ENCODE measurements at regions not wholly inside any gene's neighbourhood (a gene's known extent, or its start where the extent isn't known, plus 50 kb on each side); places are given as distances from the start of the nearest gene placed in this dataset.

DNA sequence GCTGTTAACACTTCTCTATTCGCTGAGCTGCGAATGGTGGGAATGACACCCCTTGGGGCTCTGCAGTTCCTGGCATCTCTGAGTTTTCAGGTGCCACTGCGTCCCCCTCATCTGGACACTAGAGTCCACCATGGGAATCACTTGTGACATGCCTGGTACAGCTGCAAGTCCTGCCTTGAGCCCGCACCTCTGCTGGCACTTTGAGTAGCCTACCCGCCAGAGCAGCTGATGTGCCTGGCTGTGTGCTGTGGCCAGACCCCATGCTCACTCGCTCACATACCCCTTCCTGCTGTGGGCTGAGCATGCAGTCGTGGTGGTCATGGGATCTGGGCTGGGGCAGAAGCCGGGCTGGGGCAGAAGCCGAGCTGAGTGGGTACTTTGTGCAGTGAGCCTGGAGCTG lies 117.6 kb downstream of the RND3 start:
- no peak for DNase-seq
- H3K4me3 ChIP-seq: no peak overlapping the region
- intact Hi-C loops (cut with DNase I; ENCODE audit: low total_unique reads): no loop called here
- H3K27ac ChIP-seq: no peak overlapping the region
- 73 to 87% methylated on average over 6 to 9 of the region's 9 CpGs for WGBS, 2 donors
- H3K4me1 ChIP-seq: no peaks in the 10 kb centered on the region
- H3K36me3 ChIP-seq (ENCODE audit: low read depth, missing control alignments): no peaks in the 10 kb centered on the region
- TF ChIP-seq CTCF (IDR thresholded peaks at IDR 0.05): no peak
- TF ChIP-seq POLR2A (IDR thresholded peaks at IDR 0.05): no peak
- H3K27me3 ChIP-seq: no peaks in the 10 kb centered on the region
- no peaks in the 10 kb centered on the region for H3K9me3 ChIP-seq

GRCh38 chr2:150358468-150358807 lies 129.0 kb downstream of the RND3 start:
- 80 to 87% methylated on average over 3 of the region's 3 CpGs for WGBS, 2 donors
- no peak overlapping the region for H3K27ac ChIP-seq
- H3K9me3 ChIP-seq: no peaks in the 10 kb centered on the region
- no peak for DNase-seq
- H3K4me3 ChIP-seq: no peak overlapping the region
- H3K27me3 ChIP-seq: no peaks in the 10 kb centered on the region
- intact Hi-C loops (cut with DNase I; ENCODE audit: low total_unique reads): no loop called here
- TF ChIP-seq POLR2A (IDR thresholded peaks at IDR 0.05) (no peak), CTCF (IDR thresholded peaks at IDR 0.05) (no peak)
- H3K4me1 ChIP-seq: no peaks in the 10 kb centered on the region
- H3K36me3 ChIP-seq (ENCODE audit: low read depth, missing control alignments): no peaks in the 10 kb centered on the region

DNA sequence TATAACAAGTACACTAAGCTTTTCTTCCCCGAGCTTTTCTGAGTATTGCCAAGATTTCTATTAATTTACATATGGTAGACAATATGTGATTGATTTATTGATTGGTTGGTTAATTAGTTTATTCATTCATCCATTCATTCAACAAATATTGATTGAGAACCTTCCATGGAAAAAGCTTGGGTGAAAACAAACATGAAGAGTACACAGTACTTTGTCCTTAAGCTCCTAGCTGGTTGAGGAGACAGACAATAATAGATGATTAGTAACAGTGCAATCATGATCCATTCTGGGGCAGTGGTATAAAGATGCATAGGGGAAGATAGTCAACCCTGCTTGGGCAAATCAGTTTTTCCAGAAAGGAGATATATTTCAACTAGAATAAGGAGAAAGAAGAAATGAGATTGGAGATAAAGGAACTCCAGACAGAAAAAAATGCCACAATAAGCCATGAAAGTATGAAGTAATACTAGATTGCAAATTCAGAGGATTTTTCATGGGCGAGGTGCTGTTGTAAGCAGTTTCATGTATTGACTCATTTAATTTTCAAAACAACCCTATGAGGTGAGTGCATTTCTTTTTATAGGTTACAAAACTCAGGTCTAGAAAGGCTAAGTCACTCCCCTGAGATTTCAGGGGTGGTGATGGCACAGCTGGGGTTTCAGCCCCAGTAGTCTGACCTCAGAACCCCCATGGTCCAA lies 129.5 kb downstream of the RND3 start:
- TF ChIP-seq CTCF (IDR thresholded peaks at IDR 0.05): no peak
- no peak for TF ChIP-seq POLR2A (IDR thresholded peaks at IDR 0.05)
- WGBS, 2 donors: 47 to 76% methylated on average over 2 of the region's 2 CpGs
- no peak overlapping the region for H3K4me3 ChIP-seq
- no peaks in the 10 kb centered on the region for H3K4me1 ChIP-seq
- H3K9me3 ChIP-seq: no peaks in the 10 kb centered on the region
- no peak overlapping the region for H3K27ac ChIP-seq
- intact Hi-C loops (cut with DNase I; ENCODE audit: low total_unique reads): no loop called here
- H3K36me3 ChIP-seq (ENCODE audit: low read depth, missing control alignments): no peaks in the 10 kb centered on the region
- no peak for DNase-seq
- no peaks in the 10 kb centered on the region for H3K27me3 ChIP-seq

GRCh38 chr2:150355440-150355839 lies 132.0 kb downstream of the RND3 start:
- Histone ChIP-seq H3K27ac (no peak overlapping the region), H3K9me3 (no peaks in the 10 kb centered on the region), H3K27me3 (no peaks in the 10 kb centered on the region), H3K36me3 (ENCODE audit: low read depth, missing control alignments) (no peaks in the 10 kb centered on the region), H3K4me3 (no peak overlapping the region), H3K4me1 (no peaks in the 10 kb centered on the region)
- intact Hi-C loops (cut with DNase I; ENCODE audit: low total_unique reads): no loop called here
- no peak for DNase-seq
- WGBS, 2 donors: 93 to 96% methylated on average over 2 of the region's 2 CpGs
- TF ChIP-seq POLR2A (IDR thresholded peaks at IDR 0.05): no peak
- no peak for TF ChIP-seq CTCF (IDR thresholded peaks at IDR 0.05)

- TF ChIP-seq CTCF (IDR thresholded peaks at IDR 0.05) (no peak), POLR2A (IDR thresholded peaks at IDR 0.05) (no peak)
Measured at GRCh38 chr2:150353376-150353775, 134.1 kb downstream of the RND3 start.

More at GRCh38 chr2:150353376-150353775, 134.1 kb downstream of the RND3 start:
- Histone ChIP-seq H3K9me3 (no peaks in the 10 kb centered on the region), H3K4me1 (no peaks in the 10 kb centered on the region), H3K27me3 (no peaks in the 10 kb centered on the region), H3K4me3 (no peak overlapping the region), H3K27ac (no peak overlapping the region), H3K36me3 (ENCODE audit: low read depth, missing control alignments) (no peaks in the 10 kb centered on the region)
- intact Hi-C loops (cut with DNase I; ENCODE audit: low total_unique reads): no loop called here
- 79 to 83% methylated on average over 2 of the region's 2 CpGs for WGBS, 2 donors
- DNase-seq: no peak
